Stimulated activated CD8-positive, alpha-beta memory T cell treated with anti-CD3 and anti-CD28 coated beads, Interleukin-7, amount 100 ng/mL, for 48 hours (primary cell): ENCODE measurements at regions not wholly inside any gene's neighbourhood (a gene's known extent, or its start where the extent isn't known, plus 50 kb on each side); places are given as distances from the start of the nearest gene placed in this dataset.
"Not testable (repeated sequence)": the region's sequence is repeated elsewhere in the genome, so short reads cannot be mapped to it uniquely, and the experiment has no call there.

ENCODE experiments used
- DNase-seq, 2 donors: peaks; one replicate each; pipeline ENCODE4 v3.0.0-alpha.2; 2020; ENCODE audit warnings: low read depth in 1 of 2; ENCODE audit errors: extremely low read depth in 1 of 2

DNA sequence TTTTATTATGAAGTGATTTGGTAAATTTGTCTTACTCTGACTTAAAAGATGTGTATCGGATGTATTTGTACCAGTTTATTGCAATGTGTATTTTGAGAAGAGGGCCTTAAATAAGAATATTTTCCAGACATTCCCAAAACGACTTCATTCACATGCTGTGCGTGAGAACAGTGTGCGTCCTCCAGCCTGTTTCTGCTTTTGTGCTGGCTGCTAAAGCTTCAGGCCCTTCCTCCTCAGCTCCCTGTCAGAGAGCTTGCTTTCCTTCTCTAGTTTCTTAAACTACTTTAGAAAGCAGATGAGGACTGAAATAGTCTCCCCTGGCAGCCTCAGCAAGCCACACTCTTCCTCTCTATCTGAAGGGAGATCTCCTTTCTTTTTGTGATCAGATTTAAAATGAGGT is 157.8 kb downstream of the SAMD5 start:
- DNase-seq: no peak

GRCh38 chr6:147667082-147667481 is 158.6 kb downstream of the SAMD5 start:
- DNase-seq: no peak

DNA sequence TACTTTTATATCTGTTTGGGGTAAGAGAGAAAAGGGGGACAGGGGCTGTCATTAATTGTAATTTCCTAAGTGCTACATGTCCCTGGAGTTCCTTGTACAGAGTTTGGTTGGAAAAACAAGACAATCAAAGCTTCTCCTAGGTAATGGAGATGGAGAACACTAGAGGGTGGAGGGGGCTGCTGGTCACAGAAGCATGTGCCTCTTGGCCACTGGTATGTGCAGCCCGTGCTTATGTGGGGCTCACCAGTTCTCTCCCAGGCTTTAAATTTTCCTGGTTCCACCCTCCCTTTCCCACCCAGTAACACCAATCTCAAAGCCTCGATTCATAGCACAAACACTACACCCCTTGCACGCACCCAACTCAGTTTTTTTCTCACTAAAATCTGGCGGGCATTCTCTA is 165.6 kb downstream of the SAMD5 start:
- no peak for DNase-seq

GRCh38 chr6:147674794-147675193 is 166.3 kb downstream of the SAMD5 start:
- DNase-seq: no peak

GRCh38 chr6:147675281-147675680 is 166.8 kb downstream of the SAMD5 start:
- no peak for DNase-seq

DNA sequence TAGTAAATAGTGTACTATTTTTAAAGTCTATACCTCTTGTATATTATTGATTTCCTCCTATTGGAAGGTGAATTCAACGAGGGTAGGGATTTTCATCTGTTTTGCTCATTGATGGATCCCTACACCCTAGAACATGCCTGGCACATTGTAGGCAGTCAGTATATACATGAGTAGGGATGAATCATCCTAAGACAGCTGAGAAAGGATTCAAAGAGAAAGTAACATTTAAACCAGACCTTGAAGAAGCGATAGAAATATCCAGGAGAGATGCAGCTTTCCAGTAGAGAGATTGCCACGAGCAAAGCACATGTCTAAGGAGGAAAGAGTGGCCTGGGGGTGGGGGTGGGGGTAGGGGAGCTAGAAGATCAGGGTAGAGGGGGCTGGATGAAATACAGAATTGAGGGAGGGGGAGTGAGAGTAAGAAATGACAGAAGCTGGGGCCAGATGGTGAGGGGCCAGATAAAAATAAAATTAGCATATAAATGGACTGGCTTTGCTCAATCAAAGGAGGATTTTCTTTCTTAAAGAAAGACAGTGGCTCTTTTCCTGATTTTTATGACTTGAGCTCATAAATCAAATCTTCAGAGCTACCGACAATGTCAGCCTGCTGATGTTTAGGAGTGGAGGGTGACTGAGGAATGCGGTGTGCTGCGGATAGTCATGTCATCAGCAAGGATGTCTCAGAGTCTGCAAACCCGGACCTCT is 168.2 kb downstream of the SAMD5 start:
- DNase-seq: no peak

DNA sequence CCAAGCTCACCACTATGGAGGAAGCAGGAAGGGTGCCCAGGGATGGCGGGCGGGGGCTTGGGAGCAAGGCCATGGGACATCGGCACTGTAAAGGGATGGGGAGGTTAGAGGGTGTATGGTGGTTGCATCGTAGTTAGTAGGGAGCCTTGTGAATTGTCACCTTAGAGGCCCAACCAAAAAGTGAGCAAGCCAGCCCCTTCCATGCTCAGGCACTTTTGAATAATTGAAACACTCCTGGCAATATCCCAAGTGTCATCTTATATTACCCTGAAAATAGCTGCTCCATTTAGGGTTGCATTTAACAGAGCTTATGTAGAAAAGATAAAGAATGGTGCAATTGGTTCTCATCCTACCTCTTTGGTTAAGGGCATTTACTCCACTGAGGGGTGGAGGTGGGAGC is 169.2 kb downstream of the SAMD5 start:
- DNase-seq: no peak

DNA sequence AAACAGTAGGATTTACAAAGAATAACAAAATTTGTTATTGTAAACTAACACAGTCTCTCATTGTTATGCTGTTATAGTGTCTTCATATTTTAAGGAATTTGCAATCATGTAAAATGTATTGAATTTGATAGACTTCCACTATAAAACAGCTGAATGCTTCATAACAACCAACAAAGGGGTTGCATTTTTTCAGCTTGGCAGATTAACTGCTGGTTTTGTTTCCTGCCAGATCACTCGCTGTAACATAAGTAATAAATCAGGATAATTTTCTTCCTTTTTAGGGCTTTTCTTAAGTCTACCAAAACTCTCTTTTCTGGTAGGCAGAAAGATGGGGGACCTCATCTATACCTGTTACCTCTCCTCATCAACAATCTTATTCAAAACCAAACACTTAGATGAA is 169.8 kb downstream of the SAMD5 start:
- no peak for DNase-seq

- no peak for DNase-seq
Measured at GRCh38 chr6:147684906-147685305, 176.4 kb downstream of the SAMD5 start.

DNA sequence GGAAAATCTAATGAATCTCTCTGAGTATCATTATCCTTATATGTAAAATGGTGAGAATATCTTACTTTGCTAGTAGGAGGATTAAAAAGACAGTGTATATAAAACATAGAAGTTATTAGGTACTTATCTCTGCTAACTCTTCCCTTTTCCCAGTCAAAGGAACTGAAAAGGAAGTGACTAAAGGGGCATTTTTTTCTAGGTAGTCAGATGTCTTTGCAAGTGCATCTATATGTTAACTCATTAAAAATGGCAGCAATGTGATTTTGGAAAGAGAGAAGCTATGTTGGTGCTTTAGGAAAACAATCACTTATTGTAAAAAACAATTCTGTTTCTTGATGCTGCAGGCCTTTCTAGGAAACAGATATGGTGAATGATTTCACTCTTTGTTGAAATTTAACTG is 180.9 kb downstream of the SAMD5 start:
- DNase-seq: no peak

GRCh38 chr6:147691446-147691845 is 183.0 kb downstream of the SAMD5 start:
- no peak for DNase-seq

DNA sequence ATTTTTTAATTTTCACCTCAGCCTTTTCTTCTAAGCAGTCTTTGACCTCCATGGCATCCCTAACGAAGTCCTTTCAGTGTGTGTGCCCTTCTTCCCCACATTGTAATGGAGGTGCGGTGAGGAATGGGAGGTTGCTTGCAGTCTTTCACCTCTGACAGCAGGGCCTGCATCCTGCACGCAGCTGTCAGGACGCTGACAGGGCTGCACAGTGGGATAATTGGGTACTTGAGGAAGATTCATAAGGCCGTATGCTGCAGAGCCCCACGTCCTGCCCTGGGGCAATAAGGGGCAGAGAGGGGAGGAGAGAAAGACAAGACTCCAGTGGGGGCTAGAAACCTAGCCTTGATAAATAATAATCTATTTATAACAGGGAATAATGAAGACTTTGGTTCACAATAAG is 184.7 kb downstream of the SAMD5 start:
- DNase-seq: no peak

DNA sequence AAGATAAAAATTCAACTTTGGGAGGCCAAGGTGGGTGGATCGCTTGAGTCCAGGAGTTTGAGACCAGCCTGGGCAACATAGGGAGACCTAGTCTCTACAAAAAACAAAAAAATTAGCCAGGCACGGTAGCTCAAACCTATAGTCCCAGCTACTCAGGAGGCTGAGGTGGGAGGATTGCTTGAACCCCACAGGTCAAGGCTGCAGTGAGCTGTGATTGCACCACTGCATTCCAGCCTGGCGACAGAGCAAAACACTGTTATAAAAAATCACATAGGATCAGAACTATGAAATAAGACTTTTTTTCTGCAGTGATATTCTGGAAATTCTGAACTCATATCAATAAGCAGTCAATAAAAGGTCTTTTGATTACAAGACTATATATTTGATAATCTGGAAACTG is 186.1 kb downstream of the SAMD5 start:
- DNase-seq: not testable (repeated sequence)

GRCh38 chr6:147695819-147696218 is 187.3 kb downstream of the SAMD5 start:
- no peak for DNase-seq

DNA sequence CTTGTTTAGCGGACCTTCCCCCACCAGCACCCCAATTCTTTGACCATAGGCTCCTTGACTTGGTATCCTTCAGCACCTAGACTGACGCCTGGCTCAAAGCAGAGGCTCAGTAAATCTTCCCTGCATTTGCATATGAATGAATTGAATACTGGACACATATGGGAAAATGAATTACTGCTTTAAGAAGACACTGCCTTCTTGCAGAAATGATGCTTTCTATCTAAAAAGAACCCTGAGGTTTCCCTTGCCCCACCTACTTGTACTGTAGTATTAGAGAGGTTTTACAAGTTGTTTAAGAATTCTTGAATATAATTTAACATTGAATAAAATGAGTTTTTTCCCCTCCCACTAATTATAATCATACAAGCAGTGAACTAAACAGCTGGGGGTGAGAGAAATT is 190.7 kb downstream of the SAMD5 start:
- no peak for DNase-seq

DNA sequence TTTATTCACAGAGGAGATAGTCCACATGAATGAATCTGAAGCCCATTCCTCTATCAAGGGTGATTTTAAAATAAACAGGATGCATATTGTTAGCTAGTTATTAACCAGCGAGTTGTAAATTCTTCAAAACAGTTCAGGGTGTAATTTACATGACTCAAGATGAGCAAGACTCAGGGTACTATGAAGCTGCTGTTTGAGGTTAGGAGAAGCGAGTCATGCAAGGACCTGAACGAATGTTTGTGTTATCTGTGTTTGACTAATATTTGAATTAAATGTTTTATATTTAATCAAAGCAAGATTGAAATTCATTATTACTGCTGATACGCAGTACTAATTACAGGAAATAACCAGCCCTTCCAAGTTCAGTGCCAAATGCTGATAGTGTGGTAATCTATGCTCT is 191.1 kb downstream of the SAMD5 start:
- no peak for DNase-seq

GRCh38 chr6:147700436-147701209 is 192.1 kb downstream of the SAMD5 start:
- DNase-seq: no peak

DNA sequence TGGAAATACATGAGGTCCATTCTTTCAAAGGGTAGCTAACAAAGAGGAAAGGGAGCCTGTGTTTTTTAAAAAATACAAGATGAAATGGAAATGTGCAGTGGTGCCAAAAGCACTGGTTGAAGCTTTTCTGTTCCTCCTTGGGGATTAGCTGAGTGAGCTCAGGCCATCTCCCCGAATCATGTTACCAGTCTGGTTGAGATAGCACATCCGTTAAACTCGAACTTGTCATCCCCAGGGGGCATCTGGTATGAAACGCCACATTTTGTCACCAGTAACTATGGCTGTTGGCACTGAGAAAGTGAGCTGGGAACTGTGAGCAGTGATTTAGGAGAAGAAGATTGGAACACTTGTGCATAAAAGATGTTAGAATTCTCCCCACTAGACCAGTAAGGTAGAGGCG is 196.2 kb downstream of the SAMD5 start:
- no peak for DNase-seq

DNA sequence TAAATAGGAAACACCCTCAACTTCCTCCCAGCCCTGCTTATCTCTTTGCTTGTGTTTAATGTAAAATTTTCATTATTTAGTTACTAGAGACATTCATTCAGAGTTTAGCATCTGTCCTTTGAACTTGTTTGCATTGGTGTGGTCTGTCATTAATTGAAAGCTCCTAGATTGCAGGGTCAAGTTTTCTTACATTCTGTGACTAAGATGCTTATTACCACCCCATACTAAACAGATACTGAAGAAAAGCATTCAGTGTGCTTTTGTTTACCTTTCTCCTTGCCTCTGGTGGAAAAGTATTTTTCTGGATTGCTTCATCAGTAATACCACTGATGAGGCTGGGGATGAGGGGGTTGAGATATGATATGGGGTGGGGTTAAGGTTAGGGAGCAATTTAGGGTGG is 199.0 kb downstream of the SAMD5 start:
- DNase-seq: no peak

DNA sequence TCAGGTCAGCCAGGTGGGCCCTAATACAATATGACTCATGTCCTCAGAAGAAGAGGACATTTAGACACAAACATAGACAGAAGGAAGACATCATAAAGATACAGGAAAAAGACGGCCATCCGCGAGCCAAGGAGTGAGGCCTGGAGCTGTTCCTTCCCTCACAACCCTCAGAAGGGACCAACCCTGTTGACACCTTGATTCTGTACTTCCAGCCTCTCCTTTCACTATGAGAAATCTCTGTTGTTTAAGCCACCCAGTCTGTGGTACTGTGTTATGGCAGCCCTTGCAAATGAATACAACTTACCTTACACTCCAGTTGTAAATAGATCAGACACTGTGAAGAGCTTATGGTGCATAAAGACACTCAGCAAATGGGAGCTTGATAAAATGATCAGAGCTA is 199.7 kb downstream of the SAMD5 start:
- DNase-seq: no peak

DNA sequence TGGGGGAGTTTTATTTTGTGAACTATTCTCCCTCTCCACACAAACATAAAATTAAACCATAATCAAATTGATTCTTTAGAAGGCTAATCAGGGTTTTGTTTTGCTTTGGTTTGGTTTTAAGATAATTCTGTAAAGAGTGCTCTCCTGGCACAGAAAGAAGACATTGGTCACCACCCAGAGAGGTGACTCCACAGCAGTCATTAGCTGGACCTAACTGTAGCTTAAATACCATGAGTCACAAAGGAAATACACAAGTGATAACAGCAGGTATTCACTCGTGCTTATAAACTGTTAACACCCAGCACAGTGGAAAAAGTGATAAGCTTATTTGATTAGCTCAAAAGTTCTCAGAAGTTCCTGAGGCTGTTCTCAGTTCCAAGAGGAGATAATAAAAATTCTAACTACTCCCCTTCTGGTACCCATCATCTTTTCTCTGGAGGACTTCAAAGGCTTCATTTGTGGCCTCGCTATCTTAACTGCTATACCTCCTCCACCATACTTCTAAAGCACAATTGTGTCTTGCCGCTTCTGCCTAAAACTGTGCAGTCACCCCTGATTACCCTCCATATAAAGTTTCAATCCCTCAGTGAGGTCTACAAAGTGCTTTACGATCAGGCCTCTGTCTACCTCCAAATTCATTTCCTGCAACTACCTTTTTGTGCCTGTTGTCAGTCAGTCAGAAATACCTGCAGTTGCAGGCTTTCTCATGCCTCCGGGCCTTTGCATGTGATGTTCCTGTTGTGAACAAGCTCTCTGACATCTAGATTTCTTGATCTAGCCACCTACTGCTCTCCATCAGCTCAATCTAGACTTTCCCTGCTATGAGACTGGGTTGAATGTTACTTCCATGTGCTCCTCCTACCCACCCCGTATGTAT is 201.1 kb downstream of the SAMD5 start:
- DNase-seq: no peak

- no peak for DNase-seq
Measured at GRCh38 chr6:147710890-147711289, 202.4 kb downstream of the SAMD5 start.
